ENCODE measurements at regions not wholly inside any gene's neighbourhood (a gene's known extent, or its start where the extent isn't known, plus 50 kb on each side); places are given as distances from the start of the nearest gene placed in this dataset.

DNA sequence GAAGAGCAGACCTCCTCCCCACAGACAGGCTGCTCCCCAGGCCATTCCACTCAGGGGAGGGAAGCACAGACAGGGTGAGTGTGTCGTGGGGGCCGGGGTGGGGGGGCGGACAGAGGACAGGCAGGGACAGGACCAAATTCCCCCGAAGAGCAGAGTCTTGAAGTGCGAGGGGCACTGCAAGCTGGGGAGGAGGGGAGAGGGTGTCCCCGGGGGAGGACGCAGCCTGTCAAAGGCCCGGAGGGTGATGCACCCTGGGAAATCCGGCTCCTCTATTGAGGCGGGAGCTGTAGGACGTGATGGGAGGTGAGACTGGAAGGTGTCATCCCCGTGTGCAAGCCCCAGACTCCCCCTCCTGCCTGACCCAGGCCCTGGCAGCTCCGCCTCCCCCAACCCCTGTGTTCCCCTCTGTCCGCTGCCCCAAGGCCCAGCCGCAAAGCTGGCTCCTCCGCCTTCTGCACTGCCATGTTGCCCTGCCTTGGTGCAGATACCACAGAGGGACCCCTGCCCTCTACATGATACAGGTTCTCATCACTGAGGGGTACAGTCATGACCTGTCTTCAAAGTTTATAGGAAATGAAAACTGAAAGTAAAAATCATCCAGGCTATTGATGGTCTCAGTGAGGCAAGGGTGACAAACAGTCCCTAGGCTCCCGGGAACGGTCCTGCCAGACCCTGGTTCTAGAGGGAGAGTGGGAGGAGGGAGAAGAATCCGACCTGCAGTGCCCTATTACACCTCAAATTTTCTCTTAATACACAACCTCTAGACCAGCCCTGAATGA is 76.3 kb upstream of the IQSEC1 start:
- Histone ChIP-seq H3K4me1 (no peaks in the 10 kb centered on the region), H3K9me3 (peaks cover 0 to 11% (median 0%) of the 10 kb centered on the region in 3 donors), H3K36me3 (no peaks in the 10 kb centered on the region), H3K27me3 (peaks cover 42% of the 10 kb centered on the region), H3K4me3 (no peak overlapping the region), H3K27ac (no peak overlapping the region)
- 30 to 45% methylated on average over 5 to 7 of the region's 19 CpGs for WGBS, 2 donors (ENCODE audit: low coverage in 1 of 2)
- ATAC-seq = peak; percentile 31
- TF ChIP-seq POLR2AphosphoS5 (IDR thresholded peaks at IDR 0.05) (no peak), POLR2A (IDR thresholded peaks at IDR 0.05) (no peak), EP300 (IDR thresholded peaks at IDR 0.05) (no peak)
- TF ChIP-seq, protein P1, sequence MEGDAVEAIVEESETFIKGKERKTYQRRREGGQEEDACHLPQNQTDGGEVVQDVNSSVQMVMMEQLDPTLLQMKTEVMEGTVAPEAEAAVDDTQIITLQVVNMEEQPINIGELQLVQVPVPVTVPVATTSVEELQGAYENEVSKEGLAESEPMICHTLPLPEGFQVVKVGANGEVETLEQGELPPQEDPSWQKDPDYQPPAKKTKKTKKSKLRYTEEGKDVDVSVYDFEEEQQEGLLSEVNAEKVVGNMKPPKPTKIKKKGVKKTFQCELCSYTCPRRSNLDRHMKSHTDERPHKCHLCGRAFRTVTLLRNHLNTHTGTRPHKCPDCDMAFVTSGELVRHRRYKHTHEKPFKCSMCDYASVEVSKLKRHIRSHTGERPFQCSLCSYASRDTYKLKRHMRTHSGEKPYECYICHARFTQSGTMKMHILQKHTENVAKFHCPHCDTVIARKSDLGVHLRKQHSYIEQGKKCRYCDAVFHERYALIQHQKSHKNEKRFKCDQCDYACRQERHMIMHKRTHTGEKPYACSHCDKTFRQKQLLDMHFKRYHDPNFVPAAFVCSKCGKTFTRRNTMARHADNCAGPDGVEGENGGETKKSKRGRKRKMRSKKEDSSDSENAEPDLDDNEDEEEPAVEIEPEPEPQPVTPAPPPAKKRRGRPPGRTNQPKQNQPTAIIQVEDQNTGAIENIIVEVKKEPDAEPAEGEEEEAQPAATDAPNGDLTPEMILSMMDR (IDR thresholded peaks at IDR 0.05) = no peak

DNA sequence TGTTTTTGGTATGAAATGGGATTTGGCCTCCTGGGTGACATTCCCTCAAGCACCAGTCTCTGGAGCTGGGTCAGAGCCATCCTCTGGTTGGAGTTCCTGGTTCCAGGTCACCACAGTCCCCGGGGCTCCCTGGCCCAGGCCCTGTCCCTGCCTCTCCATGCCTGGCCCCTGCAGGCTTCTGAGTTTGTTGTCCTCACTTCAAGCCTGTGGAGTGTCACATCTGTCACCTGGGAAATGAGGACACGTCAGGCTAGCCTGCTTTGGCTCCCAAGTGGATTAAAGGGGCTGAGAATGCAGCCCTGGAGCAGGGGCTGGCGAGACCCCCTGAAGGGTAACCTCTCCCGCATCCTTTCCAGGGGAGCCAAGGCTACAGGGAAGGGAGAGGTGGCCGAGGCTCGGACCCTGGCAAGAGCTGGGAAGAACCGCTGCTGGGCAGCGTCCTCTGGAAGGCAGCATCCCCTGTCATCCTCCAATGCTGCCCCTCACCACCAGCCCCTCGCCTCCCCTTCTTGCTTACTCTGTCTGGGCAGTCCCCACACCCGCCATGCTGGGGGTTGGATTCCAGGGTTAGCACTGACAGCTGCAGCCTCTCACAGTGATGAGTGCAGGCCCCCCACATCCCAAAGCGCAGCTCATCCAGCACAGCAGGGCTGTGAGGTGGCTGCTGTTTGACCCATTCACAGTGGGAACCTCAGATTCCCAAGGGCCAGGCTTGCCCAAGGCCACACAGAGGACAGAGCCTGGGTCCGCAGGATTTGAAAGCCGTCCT is 75.5 kb upstream of the IQSEC1 start:
- no peak for ATAC-seq
- WGBS, 2 donors (ENCODE audit: low coverage in 1 of 2) = 34% methylated on average over 10 of the region's 13 CpGs; no CpG with 5 or more reads in 1 of the 2 donors
- Histone ChIP-seq H3K9me3 (peaks cover 0 to 11% (median 0%) of the 10 kb centered on the region in 3 donors), H3K27me3 (peaks cover 43% of the 10 kb centered on the region), H3K4me1 (no peaks in the 10 kb centered on the region), H3K36me3 (no peaks in the 10 kb centered on the region), H3K27ac (no peak overlapping the region), H3K4me3 (no peak overlapping the region)
- no peak for TF ChIP-seq EP300 (IDR thresholded peaks at IDR 0.05)
- TF ChIP-seq, protein P1 (IDR thresholded peaks at IDR 0.05) = no peak
- no peak for TF ChIP-seq POLR2A (IDR thresholded peaks at IDR 0.05)
- no peak for TF ChIP-seq POLR2AphosphoS5 (IDR thresholded peaks at IDR 0.05)

DNA sequence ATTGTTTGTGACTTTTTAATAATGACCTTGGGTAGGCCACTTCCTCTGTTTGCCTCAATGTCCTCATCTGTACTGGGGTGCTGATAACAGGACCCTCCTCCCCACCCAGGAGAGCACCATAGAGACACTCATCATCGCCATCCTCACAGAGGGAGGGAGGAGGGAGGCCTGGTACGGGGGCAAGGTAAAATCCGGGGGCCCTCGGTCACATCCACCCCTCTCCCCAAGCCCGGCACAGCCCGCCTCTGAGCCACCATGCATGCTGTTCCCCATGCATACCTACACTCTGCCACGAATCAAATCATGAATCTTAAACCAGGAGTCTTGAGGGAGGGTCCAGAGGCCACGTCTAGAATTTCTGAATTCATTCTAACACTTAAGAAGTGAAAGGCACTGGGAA is 74.9 kb upstream of the IQSEC1 start:
- TF ChIP-seq, protein P1 (IDR thresholded peaks at IDR 0.05) = no peak
- TF ChIP-seq EP300 (IDR thresholded peaks at IDR 0.05) (no peak), POLR2AphosphoS5 (IDR thresholded peaks at IDR 0.05) (no peak), POLR2A (IDR thresholded peaks at IDR 0.05) (no peak)
- H3K9me3 ChIP-seq = peaks cover 0 to 11% (median 0%) of the 10 kb centered on the region in 3 donors
- no peak overlapping the region for H3K4me3 ChIP-seq
- H3K27ac ChIP-seq = no peak overlapping the region
- peaks cover 38% of the 10 kb centered on the region for H3K27me3 ChIP-seq
- H3K4me1 ChIP-seq = no peaks in the 10 kb centered on the region
- 64 to 70% methylated on average over 2 to 5 of the region's 8 CpGs for WGBS, 2 donors (ENCODE audit: low coverage in 1 of 2)
- ATAC-seq = no peak
- H3K36me3 ChIP-seq = no peaks in the 10 kb centered on the region

DNA sequence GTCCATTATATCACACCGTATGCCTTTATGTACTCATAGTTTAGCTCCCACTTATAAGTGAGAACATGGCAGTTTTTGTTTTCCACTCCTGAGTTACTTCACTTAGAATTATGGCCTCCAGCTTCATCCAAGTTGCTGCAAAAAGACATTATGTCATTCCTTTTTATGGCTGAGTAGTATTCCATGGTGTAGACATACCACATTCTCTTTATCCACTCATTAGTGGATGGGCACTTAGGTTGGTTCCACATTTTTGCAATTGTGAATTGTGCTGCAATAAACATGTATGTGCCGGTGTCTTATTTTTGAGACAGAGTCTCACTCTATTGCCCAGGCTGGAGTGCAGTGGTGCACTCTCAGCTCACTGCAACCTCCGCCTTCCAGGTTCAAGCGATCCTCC is 74.1 kb upstream of the IQSEC1 start:
- Histone ChIP-seq H3K36me3 (no peaks in the 10 kb centered on the region), H3K4me1 (no peaks in the 10 kb centered on the region), H3K27ac (no peak overlapping the region), H3K27me3 (peaks cover 34% of the 10 kb centered on the region), H3K4me3 (no peak overlapping the region), H3K9me3 (peaks cover 0 to 11% (median 0%) of the 10 kb centered on the region in 3 donors)
- no peak for ATAC-seq
- TF ChIP-seq, protein P1 (IDR thresholded peaks at IDR 0.05) = no peak
- TF ChIP-seq POLR2A (IDR thresholded peaks at IDR 0.05) (no peak), EP300 (IDR thresholded peaks at IDR 0.05) (no peak), POLR2AphosphoS5 (IDR thresholded peaks at IDR 0.05) (no peak)
- WGBS, 2 donors (ENCODE audit: low coverage in 1 of 2) = 50 to 79% methylated on average over 2 to 4 of the region's 4 CpGs

All from gastroesophageal sphincter (tissue), 4 donors.